ENCODE measurements at regions not wholly inside any gene's neighbourhood (a gene's known extent, or its start where the extent isn't known, plus 50 kb on each side); places are given as distances from the start of the nearest gene placed in this dataset.

DNA sequence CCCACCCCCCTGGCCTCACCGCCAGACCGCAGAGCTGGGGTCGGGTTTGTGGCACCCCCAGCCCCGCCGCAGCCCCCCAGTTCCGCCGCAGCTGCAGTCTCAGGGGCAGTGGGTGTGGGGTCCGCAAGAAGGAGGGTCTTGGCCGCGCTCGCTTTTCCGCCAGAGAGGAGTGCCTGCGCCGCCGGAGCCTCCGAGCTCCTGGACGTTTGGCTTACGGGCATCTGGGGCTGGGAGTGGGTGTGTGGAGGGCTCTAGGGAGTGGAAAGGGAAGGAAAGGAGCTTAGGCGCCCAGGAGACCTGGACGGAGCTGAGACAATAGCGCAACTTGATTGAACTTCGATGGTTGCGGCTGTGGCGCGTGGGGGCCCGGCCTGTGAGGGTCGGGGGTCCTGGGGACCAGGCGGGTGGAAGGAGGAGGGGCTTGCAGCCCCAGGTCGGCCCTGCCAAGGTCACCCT is 88.8 kb upstream of the IPO9 start:
- TF ChIP-seq CTCF (IDR thresholded peaks at IDR 0.05), result no peak
- no peak for TF ChIP-seq ZFX (IDR thresholded peaks at IDR 0.05; ENCODE audit: borderline replicate concordance)

All from 22Rv1 (cell line).